Mucosa of rectum (tissue), 2 donors: ENCODE measurements at regions not wholly inside any gene's neighbourhood (a gene's known extent, or its start where the extent isn't known, plus 50 kb on each side); places are given as distances from the start of the nearest gene placed in this dataset.

Experiments used
- H3K27ac ChIP-seq, 2 donors: one replicate each; pipeline ENCODE4 v1.7.0; 2013; ENCODE audit warnings: inconsistent platforms in 2 of 2, low read depth in 2 of 2, low read length in 2 of 2
- H3K27me3 ChIP-seq, 2 donors: one replicate each; pipeline ENCODE4 v1.7.0; 2013; ENCODE audit warnings: low read length in 2 of 2; ENCODE audit not compliant: control insufficient read depth in 2 of 2, insufficient read depth in 2 of 2
- H3K36me3 ChIP-seq, 2 donors: one replicate each; pipeline ENCODE4 v1.7.0; 2013; ENCODE audit warnings: low read length in 2 of 2; ENCODE audit not compliant: control insufficient read depth in 2 of 2, insufficient read depth in 2 of 2
- H3K4me1 ChIP-seq, 2 donors: one replicate each; pipeline ENCODE4 v1.7.0; 2013; ENCODE audit warnings: low read length in 2 of 2, mild to moderate bottlenecking in 1 of 2; ENCODE audit not compliant: control insufficient read depth in 2 of 2, insufficient read depth in 2 of 2
- H3K4me3 ChIP-seq, 2 donors: one replicate each; pipeline ENCODE4 v1.7.0; 2013; ENCODE audit warnings: low read length in 2 of 2
- H3K9ac ChIP-seq, 2 donors: one replicate each; pipeline ENCODE4 v1.7.0; 2013; ENCODE audit warnings: low read length in 2 of 2, low read depth in 1 of 2, mild to moderate bottlenecking in 1 of 2
- H3K9me3 ChIP-seq, 2 donors: one replicate each; pipeline ENCODE4 v1.7.0; 2013; ENCODE audit warnings: low read length in 2 of 2; ENCODE audit not compliant: control insufficient read depth in 2 of 2
- donor health status: healthy.
- donor health status: Normal muscosa, but diverticular disease.

DNA sequence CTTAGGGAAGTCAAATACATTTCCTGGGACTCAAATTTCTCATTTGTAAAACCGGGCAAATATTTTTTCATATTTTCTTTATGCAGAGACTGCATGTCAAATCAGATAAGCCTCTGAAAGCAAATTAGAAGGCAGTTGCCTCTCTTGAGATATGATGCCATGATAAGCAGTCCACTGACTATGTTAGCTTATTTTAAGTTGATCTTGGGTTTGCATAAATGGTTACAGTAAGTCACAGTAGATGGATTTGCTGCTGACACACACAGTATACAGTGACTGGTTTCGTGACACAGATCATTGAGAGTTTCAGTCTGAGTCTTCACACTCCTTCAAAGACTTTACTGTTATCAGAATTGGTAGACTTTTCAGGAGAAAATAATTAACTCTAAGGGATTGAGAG is 927.6 kb upstream of the CDH8 start:
- H3K9me3 ChIP-seq, result no peaks in the 10 kb centered on the region
- H3K27me3 ChIP-seq, result no peaks in the 10 kb centered on the region
- H3K4me3 ChIP-seq, result no peak overlapping the region
- no peaks in the 10 kb centered on the region for H3K36me3 ChIP-seq
- H3K27ac ChIP-seq, result no peak overlapping the region
- no peak overlapping the region for H3K9ac ChIP-seq
- no peaks in the 10 kb centered on the region for H3K4me1 ChIP-seq

DNA sequence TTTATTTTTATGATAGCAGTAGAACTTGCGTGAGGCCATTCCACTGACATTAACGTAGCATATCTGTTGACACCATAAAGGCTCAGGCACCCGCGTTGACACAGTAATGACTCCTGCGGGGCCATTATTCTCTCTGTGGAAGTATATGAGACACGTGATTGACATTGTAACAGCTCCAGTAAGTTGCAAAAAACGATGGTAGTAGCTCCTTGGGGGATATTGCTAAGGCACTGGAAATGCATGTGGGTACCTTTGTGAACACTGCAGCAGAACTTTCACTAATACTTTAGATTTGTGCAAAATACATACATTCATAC is 918.8 kb upstream of the CDH8 start:
- Histone ChIP-seq H3K36me3 (no peaks in the 10 kb centered on the region), H3K9me3 (no peaks in the 10 kb centered on the region), H3K27ac (no peak overlapping the region), H3K4me3 (no peak overlapping the region), H3K4me1 (no peaks in the 10 kb centered on the region), H3K9ac (no peak overlapping the region), H3K27me3 (no peaks in the 10 kb centered on the region)

DNA sequence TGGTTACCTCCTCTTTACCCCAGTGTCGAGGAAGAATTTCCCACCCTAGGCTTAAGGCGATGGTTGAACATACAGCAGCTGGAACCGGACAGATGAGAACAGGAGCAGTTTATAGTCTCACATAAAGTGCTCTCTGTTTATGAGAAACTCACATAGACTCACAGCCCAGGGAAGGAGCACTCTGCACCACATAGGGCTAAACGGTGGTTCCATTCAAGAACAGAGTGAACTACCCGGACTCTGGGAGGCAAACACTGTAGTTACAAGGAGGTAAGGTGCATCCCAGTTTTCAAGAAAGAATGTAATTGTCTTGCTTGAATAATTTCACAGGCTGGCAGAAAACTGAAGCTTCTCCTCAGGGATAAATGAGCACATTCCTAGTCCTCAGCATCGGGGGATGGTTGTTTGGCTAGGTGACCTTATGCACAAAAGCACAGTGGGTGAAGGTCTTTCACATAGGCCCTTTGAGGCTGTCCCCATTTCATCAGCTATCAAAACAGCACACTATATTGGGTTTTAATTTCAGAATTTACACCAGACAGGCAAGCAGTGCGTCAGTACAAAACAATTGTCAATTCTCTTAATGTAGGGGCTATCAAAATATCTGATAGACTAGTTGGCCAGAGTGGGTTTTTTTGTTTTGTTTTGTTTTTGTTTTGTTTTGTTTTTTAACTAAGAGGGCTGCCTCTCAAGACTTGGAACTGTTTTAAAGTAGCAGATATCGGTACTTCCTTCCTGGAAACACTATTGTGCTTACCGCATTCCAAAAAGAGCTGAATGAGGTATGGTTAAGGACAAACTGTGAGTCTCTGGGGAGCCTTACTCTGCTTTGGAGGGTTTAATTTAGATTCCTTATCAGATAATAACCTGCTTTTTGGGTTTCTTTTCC is 918.1 kb upstream of the CDH8 start:
- Histone ChIP-seq H3K27me3 (no peaks in the 10 kb centered on the region), H3K9me3 (no peaks in the 10 kb centered on the region), H3K36me3 (no peaks in the 10 kb centered on the region), H3K9ac (no peak overlapping the region), H3K27ac (no peak overlapping the region), H3K4me3 (no peak overlapping the region), H3K4me1 (no peaks in the 10 kb centered on the region)

- Histone ChIP-seq H3K4me3 (no peak overlapping the region), H3K27ac (no peak overlapping the region), H3K4me1 (no peaks in the 10 kb centered on the region)
Measured at GRCh38 chr16:62950351-62950750, 914.1 kb upstream of the CDH8 start.

DNA sequence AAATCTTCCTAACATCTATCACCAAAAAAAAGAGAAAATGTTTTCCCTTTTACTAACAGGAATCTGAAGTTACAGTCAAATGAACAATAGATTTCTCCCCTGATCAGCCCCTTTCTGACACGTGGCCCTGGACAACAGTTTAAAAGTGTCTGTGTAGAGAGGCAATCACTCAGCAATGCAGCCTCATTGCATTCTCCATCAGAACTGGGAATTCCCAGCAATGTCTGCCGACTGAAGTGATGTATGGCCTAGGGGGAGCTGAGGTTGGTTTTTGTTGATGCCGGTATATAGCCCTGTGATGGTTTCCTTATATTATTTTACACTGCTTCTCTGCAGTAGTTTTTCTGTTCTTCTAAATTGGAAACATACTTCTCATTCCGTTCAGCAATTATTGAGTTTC is 904.3 kb upstream of the CDH8 start:
- Histone ChIP-seq H3K9ac (no peak overlapping the region), H3K9me3 (no peaks in the 10 kb centered on the region), H3K4me3 (no peak overlapping the region), H3K36me3 (no peaks in the 10 kb centered on the region), H3K4me1 (no peaks in the 10 kb centered on the region), H3K27me3 (no peaks in the 10 kb centered on the region), H3K27ac (no peak overlapping the region)

More at GRCh38 chr16:62950351-62950750, 914.1 kb upstream of the CDH8 start:
- no peak overlapping the region for H3K9ac ChIP-seq
- no peaks in the 10 kb centered on the region for H3K36me3 ChIP-seq
- H3K9me3 ChIP-seq, result no peaks in the 10 kb centered on the region
- no peaks in the 10 kb centered on the region for H3K27me3 ChIP-seq

GRCh38 chr16:62939687-62940086 is 903.4 kb upstream of the CDH8 start:
- H3K9me3 ChIP-seq, result no peaks in the 10 kb centered on the region
- no peaks in the 10 kb centered on the region for H3K27me3 ChIP-seq
- no peaks in the 10 kb centered on the region for H3K4me1 ChIP-seq
- no peak overlapping the region for H3K9ac ChIP-seq
- H3K36me3 ChIP-seq, result no peaks in the 10 kb centered on the region
- H3K27ac ChIP-seq, result no peak overlapping the region
- no peak overlapping the region for H3K4me3 ChIP-seq

GRCh38 chr16:62933929-62934328 is 897.7 kb upstream of the CDH8 start:
- Histone ChIP-seq H3K9me3 (no peaks in the 10 kb centered on the region), H3K27me3 (no peaks in the 10 kb centered on the region), H3K4me1 (no peaks in the 10 kb centered on the region), H3K4me3 (no peak overlapping the region), H3K9ac (no peak overlapping the region), H3K27ac (no peak overlapping the region), H3K36me3 (no peaks in the 10 kb centered on the region)

GRCh38 chr16:62929593-62929992 is 893.4 kb upstream of the CDH8 start:
- Histone ChIP-seq H3K9me3 (no peaks in the 10 kb centered on the region), H3K4me1 (no peaks in the 10 kb centered on the region), H3K36me3 (no peaks in the 10 kb centered on the region), H3K27ac (no peak overlapping the region), H3K9ac (no peak overlapping the region), H3K4me3 (no peak overlapping the region), H3K27me3 (no peaks in the 10 kb centered on the region)

DNA sequence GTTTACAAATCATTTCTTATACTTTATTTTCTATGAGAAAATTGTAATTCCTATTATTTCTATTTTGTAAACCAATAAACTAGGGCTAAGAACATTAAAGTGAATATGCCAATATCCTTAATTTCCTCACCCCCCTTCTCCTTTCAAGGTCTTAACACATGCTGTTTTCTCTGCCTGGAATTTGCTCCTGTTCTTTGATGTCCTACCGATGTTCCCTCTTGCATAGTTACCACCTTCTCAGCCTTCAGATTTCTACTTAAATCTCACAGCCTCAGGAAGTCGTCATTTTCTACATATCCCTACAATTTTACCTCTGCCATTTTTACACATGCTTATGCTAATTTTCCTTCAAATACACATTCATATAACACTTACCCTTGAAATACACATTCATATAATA is 890.9 kb upstream of the CDH8 start:
- Histone ChIP-seq H3K27ac (no peak overlapping the region), H3K27me3 (no peaks in the 10 kb centered on the region), H3K36me3 (no peaks in the 10 kb centered on the region), H3K4me3 (no peak overlapping the region), H3K9ac (no peak overlapping the region), H3K4me1 (no peaks in the 10 kb centered on the region), H3K9me3 (no peaks in the 10 kb centered on the region)

DNA sequence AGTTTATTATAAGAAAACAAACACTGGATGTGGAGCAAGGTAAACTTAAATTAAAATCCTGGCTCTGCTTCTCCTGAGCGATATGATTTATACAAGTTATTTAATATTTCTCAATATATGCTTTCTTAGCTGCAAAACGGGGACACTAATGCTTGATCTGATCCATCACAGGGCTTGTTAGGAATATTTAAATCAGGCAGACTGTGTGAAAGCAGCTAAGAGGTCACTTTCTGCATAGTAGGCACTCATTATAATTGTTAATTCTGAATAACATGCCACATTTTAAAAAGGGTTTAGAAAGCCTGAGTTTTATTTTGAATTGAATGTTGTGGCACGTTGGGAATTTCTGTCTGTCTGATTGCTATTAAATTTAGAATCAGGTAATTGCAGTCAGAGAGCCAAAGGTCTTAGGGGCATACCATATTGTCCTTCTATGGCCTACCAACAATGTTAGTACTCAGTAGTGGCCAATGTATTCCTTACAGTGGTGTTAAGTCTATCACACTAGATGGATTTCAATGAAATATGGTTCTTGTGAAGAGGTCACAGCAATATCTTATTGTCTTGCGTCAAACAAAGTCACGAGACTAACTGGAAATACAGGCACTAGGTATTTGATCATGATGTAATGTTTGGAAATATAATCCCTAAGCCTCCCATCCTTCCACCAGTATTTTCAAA is 890.0 kb upstream of the CDH8 start:
- H3K36me3 ChIP-seq, result no peaks in the 10 kb centered on the region
- H3K9me3 ChIP-seq, result no peaks in the 10 kb centered on the region
- no peaks in the 10 kb centered on the region for H3K27me3 ChIP-seq
- H3K27ac ChIP-seq, result no peak overlapping the region
- no peaks in the 10 kb centered on the region for H3K4me1 ChIP-seq
- H3K9ac ChIP-seq, result no peak overlapping the region
- H3K4me3 ChIP-seq, result no peak overlapping the region
